Nephron progenitor cell (in vitro differentiated cells): ENCODE measurements at regions not wholly inside any gene's neighbourhood (a gene's known extent, or its start where the extent isn't known, plus 50 kb on each side); places are given as distances from the start of the nearest gene placed in this dataset.

ENCODE experiments used
- DNase-seq: peaks from one replicate; pipeline ENCODE4 v3.0.0; 2021
- H3K27ac Mint-ChIP-seq: 2 replicates; pipeline ENCODE4 v1.8.0; 2021; ENCODE audit warnings: mild to moderate bottlenecking, moderate library complexity, mixed read lengths
- H3K27me3 Mint-ChIP-seq: 2 replicates; pipeline ENCODE4 v1.8.0; 2021; ENCODE audit warnings: mild to moderate bottlenecking, low read depth, mixed read lengths; ENCODE audit not compliant: poor library complexity
- H3K36me3 Mint-ChIP-seq: 2 replicates; pipeline ENCODE4 v1.8.0; 2021; ENCODE audit warnings: low read depth, mixed read lengths
- H3K4me1 Mint-ChIP-seq: 2 replicates; pipeline ENCODE4 v1.8.0; 2021; ENCODE audit warnings: mixed read lengths
- H3K4me3 Mint-ChIP-seq: 2 replicates; pipeline ENCODE4 v1.8.0; 2021; ENCODE audit warnings: mild to moderate bottlenecking, moderate library complexity, mixed read lengths
- H3K9me3 Mint-ChIP-seq: 2 replicates; pipeline ENCODE4 v1.8.0; 2021; ENCODE audit warnings: mild to moderate bottlenecking, moderate library complexity, mixed read lengths
- CTCF ChIP-seq: fragments of 200-600 bp; sonication (generic); IDR thresholded peaks from 2 replicates; pipeline ENCODE4 v1.5.0; 2021; ENCODE audit warnings: antibody characterized with exemption

- peaks cover 6% of the 10 kb centered on the region for H3K27me3 Mint-ChIP-seq
- H3K9me3 Mint-ChIP-seq, result peaks cover 23% of the 10 kb centered on the region
- H3K4me3 Mint-ChIP-seq, result no peak overlapping the region
- H3K36me3 Mint-ChIP-seq, result no peaks in the 10 kb centered on the region
- DNase-seq, result no peak
- no peak overlapping the region for H3K27ac Mint-ChIP-seq
- TF ChIP-seq CTCF, result no peak
- H3K4me1 Mint-ChIP-seq, result no peaks in the 10 kb centered on the region
These were observed 774.1 kb downstream of the METTL4 start for GRCh38 chr18:1797235-1797634.

- H3K27me3 Mint-ChIP-seq, result no peaks in the 10 kb centered on the region
- no peaks in the 10 kb centered on the region for H3K36me3 Mint-ChIP-seq
- TF ChIP-seq CTCF, result no peak
- H3K4me1 Mint-ChIP-seq, result no peaks in the 10 kb centered on the region
- H3K9me3 Mint-ChIP-seq, result no peaks in the 10 kb centered on the region
- H3K27ac Mint-ChIP-seq, result no peak overlapping the region
- DNase-seq, result no peak
- H3K4me3 Mint-ChIP-seq, result no peak overlapping the region
These were observed 765.8 kb downstream of the METTL4 start for GRCh38 chr18:1805521-1805920.

DNA sequence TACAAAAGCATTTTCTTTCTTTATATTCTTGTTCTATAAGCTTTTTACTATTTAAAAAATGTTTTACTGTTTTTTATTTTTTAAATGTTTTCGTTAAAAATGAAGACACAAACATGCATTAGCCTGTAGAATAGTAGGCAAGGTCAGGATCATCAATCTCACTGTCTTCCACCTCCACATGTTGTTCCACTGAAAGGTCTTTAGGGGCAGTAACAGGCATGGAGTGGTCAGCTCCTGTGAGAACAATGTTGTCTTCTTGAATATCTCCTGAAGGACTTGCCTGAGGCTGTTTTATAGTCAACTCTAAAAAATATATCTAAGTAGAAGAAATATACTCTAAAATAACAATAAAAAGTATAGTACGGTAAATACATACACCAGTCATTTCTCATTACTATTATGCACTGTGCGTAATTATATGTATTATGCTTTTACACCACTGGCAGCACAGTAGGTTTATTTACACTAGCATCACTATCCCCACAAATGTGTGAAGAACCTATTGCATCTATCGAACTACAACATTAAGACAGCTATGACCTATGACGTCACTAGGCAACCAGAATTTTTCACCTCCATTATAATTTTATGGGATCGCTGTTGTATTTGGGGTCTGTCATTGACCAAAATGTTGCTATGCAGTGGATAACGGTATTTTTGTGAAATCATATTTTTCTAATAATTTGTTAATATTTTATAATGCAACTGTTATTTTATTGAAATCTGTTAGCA, 764.3 kb downstream of the METTL4 start:
- Mint-ChIP-seq H3K27ac (no peak overlapping the region), H3K9me3 (peaks cover 8% of the 10 kb centered on the region), H3K27me3 (no peaks in the 10 kb centered on the region), H3K36me3 (no peaks in the 10 kb centered on the region), H3K4me3 (no peak overlapping the region), H3K4me1 (no peaks in the 10 kb centered on the region)
- DNase-seq, result no peak
- peak; percentile 21 for TF ChIP-seq CTCF

DNA sequence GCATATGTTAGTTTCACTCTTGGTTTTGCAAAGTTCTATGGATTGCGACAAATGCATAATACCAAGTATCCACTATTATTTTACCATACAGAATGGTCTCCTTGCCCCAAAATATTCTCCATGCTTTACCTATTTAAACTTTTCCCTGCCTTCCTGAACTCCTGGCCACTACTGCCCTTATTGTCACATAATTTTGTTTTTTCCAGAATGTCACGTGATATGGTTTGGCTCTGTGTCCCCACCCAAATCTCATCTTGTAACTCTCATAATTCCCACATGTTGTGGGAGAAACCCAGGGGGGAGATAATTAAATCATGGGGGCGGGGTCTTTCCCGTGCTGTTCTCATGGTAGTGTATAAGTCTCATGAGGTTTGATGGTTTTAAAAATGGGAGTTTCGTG, 760.0 kb downstream of the METTL4 start:
- H3K4me1 Mint-ChIP-seq, result no peaks in the 10 kb centered on the region
- no peak for TF ChIP-seq CTCF
- H3K9me3 Mint-ChIP-seq, result peaks cover 8% of the 10 kb centered on the region
- no peak overlapping the region for H3K4me3 Mint-ChIP-seq
- no peaks in the 10 kb centered on the region for H3K27me3 Mint-ChIP-seq
- DNase-seq, result no peak
- peak overlapping the region; percentile 58 for H3K27ac Mint-ChIP-seq
- H3K36me3 Mint-ChIP-seq, result no peaks in the 10 kb centered on the region

DNA sequence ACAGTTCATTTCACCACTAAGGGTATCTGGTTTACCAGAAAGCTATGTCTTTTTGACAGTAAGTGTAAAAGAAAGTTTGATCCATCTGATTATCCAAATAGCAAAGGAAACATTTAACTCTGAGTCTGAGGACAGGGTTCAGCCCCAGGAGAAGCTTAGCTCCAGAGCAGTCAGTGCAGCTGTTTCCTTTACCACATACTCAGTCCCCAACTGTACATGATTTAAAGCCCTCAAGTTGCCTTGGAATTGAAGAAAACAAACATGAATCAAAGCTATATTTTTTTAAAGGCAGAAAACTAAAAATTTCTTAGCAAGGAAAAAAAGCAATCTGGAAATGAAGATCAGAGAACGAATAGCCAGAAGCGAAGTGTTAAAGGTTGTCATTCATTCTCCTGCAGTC, 746.0 kb downstream of the METTL4 start:
- no peak overlapping the region for H3K27ac Mint-ChIP-seq
- H3K4me1 Mint-ChIP-seq, result peaks cover under 1% of the 10 kb centered on the region
- peaks cover 2% of the 10 kb centered on the region for H3K9me3 Mint-ChIP-seq
- no peak overlapping the region for H3K4me3 Mint-ChIP-seq
- DNase-seq, result no peak
- peaks cover 4% of the 10 kb centered on the region for H3K27me3 Mint-ChIP-seq
- H3K36me3 Mint-ChIP-seq, result no peaks in the 10 kb centered on the region
- no peak for TF ChIP-seq CTCF

DNA sequence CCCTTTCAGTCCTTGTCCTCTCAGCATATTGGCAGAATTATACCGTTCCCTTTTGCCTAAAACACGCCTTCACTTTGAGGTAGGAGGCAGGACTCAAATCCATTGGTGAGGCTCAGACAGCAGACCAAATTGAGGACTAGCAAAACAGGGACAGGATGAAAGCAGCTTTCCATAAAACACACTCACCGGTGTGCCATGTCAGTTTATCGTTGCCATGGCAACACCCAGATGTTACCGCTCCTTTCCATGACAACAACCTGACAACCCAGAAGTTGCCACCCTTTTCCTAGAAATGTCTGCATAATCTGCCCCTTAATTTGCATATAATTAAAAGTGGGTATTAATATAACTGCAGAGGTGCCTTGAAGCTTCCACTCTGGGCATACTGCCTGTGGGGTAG, 730.4 kb downstream of the METTL4 start:
- Mint-ChIP-seq H3K27ac (no peak overlapping the region), H3K36me3 (no peaks in the 10 kb centered on the region), H3K4me1 (no peaks in the 10 kb centered on the region), H3K27me3 (no peaks in the 10 kb centered on the region), H3K4me3 (no peak overlapping the region), H3K9me3 (peaks cover 3% of the 10 kb centered on the region)
- no peak for DNase-seq
- no peak for TF ChIP-seq CTCF
